Fibroblast of the conjunctiva (primary cell): ENCODE measurements at regions not wholly inside any gene's neighbourhood (a gene's known extent, or its start where the extent isn't known, plus 50 kb on each side); places are given as distances from the start of the nearest gene placed in this dataset.
A peak's percentile ranks its signal among the peaks of the same experiment; 100 is the strongest.

Experiments used
- DNase-seq: peaks from one replicate; pipeline ENCODE4 v3.0.0-alpha.2; 2010; ENCODE audit warnings: low read depth

DNA sequence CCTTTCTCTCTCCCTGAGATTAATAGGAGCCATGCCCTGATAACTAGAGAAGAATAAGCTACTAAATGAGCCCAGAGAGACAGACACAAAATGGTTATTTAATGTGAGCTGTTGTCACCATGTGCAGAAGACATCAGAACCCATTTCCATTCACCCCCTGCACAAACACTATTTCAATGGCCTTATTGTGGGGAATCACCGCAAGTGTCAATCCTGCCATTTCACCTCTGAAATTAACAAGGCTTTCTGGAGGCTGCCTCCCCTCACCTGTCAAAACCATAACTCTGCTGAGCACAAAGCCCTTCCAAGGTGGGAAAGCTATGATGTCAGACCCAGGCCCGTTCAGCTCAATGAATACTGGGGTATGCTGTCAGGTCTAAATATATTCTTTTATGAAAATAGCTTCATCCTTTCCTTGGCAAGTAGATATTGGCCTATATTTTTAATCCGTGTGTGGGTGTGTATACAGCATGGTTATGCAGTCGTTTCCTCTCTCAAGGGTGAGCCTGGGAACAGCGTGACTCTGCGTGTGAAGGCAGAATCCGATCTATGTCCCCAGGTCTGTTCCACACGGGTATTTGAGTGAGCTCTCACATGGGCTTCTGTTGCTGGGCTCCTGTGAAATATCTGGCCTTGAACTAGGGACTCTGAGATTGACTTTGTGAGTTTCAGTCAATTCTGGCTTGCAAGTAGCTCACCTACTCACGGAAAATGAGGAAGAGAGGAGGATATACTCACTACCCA lies 266.3 kb downstream of the FBXW7 start:
- DNase-seq, result no peak

DNA sequence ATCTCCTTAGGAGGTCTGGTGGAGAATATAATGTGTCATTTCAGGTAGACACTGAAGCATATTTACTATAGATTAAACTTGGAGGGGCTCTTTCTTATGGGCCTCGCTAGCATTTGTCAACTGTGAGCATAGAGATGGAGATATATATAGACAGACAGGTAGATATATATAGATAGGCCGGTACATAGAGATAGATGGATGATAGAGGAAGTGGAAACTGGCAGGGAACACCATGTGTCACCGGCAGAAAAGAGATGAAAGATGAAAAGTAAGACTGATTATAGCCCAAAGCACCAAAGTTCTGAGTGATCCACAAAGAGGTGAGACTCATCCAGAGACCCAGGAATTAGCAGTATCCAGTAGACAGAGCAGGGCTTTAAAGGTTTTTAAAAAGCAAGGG lies 268.1 kb downstream of the FBXW7 start:
- no peak for DNase-seq

- DNase-seq, result no peak
Observed at GRCh38 chr4:152266831-152267480, 268.9 kb downstream of the FBXW7 start.

GRCh38 chr4:152265149-152265621 lies 270.7 kb downstream of the FBXW7 start:
- no peak for DNase-seq

DNA sequence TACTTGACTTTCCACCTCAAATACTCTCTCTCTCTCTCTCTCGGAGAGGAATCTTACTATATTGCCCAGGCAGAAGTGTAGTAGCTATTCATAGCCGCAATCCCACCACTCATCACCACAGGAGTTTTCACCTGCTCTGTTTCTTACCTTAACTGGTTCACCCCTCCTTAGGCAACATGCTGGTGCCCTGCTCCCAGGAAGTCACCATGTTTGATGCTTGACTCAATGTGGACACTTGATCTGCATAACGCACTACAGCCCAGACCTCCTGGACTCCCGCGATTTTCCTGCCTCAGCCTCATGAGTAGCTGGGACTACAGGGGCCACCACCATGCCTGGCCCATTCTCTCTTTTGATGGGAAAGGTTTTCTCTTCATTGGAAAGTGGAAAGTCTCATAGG lies 271.8 kb downstream of the FBXW7 start:
- no peak for DNase-seq

DNA sequence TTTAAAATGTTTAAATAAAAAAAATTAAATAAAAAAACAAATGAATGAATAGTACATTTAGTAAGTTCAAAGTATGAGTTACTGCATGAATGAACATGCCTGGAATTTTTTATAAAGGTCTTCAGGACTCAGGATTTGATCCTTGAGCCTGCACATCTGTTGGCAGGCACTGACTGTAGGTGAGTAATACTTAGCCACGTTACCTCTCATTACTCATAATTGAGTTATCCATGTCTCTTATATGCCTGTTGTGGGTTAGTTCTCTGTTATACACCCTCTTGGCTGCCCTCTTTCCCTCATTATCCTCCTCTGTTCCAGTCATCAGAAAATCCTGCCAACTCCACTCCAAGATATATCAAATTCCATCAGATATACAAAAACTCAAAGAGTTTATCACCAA lies 276.0 kb downstream of the FBXW7 start:
- no peak for DNase-seq

DNA sequence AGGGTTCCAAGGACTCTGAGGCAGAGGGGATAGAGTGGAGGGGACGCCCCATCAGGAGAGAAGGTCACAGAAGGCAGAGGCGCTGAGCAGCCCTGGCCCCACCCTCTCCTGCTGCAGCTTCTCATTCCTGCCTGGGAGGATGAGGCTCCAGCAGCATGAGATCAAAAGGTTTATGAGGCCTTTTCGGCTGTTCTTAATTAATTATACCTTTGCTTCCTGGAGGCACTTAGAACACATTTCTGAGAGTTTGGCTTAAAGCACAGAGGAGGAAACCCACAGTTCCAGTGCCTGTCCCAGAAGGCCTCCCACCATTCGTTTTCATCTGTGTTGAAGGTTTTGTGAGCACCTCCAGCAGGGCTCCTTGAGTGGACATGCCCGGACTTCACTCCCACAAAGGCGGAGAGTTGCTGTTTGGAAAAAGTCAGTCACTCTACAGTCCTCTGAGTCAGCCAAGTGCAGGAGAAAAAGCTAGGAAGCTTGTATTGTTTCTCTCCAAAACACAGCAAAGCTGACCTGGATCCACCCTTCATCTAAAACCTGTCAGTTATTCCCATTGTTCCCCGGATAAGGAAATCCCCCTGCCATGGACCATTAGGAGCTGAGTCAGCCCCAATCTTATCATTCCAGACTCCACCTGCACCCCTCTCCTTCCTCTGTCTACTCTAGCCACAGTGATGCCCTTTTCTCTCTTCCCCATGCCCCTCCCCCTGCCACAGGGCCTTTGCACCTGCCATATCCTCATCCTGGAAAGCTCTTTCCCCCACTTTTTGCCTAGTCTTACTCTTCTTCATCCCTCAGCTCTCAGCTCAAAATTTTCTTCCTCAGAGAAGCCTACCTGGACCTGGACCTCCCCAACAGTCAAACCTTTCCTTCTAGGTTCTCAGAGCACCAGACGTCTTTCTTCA lies 276.8 kb downstream of the FBXW7 start:
- DNase-seq, result peak; percentile 12

DNA sequence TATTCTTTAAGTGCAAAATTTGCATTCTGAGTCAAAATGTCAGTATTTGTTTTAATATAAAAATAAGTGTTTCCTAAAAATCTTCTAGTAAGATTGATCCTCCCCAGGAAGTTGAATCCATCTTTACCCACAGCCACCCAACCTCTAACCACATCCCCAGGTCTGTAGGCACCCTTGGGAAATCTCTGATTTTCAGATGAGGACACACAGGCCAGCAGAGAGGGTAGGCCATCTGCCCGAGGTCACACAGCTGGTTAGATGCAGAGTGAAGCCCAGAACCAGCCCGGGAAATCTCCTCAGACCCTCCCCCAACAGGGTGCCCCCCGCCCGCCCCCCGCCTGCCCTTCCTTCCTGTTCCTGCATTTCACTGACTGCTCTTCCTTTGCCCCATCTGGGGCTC lies 277.5 kb downstream of the FBXW7 start:
- DNase-seq, result no peak

DNA sequence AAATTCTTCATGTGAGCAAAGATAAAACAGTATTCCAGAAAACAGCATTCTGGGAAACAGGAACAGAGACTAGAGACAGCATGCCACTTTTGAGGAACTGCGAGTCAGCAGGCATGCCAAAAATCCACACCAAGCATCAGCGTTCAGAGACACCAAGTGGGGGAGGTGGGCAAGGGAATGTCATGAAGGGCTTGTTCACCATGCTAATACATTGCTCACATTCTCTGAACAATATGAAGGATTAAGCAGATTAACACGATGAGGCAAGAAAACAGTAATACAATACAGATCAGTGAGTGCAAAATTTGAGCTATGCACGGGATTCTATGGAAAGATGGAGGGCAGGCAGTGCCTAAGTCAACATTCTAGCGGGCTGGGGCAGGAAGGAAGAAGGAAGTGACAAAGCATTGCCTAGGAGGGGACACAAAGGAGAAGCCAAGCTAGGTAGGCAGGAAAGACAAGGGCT lies 278.3 kb downstream of the FBXW7 start:
- no peak for DNase-seq

- no peak for DNase-seq
Observed at GRCh38 chr4:152256996-152257395, 278.9 kb downstream of the FBXW7 start.

DNA sequence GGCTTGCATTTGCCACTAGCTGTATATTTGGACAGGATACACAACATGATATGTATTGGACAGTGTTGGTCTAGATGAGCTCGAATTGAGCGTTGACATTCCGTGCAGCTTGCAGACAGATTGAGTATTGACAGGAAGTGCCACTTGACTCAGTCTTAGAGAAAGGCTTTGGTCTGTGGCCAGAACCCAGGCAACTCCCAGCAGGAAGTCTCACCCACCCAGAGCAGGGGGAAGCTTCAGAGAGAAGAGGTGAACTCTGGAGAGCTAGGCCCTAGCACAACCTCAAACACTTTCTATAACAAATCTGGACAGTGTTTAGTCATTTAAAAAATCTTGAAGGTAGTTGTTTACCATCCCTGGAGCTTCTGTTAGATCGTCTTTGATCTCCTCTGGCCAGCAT lies 280.5 kb downstream of the FBXW7 start:
- no peak for DNase-seq

DNA sequence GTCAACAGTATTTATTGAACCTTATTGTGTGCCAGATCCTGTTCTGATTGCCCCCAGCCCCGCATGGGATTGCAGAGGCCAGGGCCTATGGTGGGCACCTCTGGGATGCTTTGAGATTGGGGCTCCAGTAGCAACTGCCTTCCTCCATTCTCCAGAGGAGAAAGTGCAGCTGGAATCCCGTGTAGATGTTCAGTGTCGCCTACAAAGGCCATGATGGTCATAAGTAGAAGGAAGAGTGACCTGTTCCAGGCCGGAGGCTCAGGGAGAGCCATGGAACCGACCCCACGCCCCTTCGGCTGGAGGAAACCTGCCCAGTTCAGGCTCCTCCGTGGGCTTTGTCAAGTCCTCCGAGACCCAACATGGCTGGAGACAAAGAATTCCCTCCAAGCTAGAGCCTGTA lies 287.5 kb downstream of the FBXW7 start:
- no peak for DNase-seq

DNA sequence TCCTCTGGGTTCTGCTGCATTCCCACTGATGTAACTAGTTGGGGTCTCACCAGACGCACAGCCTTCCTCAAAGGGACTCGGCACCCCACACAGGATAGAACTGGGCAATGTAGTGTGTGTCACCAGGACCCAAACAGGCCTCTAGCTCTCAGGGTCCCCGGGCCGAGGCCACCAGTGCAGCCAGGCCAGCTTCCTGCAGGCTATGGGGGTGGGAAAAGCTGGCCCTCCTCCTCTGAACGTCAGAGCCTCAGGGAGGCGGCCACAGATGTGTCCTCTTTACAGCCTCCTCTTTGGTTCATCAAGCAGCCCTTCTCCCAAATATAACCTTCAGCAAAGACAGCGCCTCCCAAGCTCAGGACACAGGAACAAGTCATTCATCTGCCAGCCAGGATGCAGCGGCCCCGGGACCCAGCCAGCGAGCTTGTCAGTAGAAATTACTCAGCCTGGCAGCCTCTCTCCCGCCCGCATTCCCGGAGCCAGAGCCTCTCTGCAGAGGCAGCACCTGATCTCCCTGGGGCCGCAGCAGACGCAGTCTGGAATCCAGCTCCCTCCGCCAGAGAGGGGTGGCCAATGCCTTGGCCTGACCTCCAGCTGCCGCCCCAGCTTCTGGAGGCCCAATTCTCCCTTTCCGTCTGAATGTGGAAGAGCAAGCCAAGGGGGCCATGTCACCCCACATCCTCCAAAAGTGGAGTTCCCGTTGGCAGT lies 288.5 kb downstream of the FBXW7 start:
- no peak for DNase-seq

DNA sequence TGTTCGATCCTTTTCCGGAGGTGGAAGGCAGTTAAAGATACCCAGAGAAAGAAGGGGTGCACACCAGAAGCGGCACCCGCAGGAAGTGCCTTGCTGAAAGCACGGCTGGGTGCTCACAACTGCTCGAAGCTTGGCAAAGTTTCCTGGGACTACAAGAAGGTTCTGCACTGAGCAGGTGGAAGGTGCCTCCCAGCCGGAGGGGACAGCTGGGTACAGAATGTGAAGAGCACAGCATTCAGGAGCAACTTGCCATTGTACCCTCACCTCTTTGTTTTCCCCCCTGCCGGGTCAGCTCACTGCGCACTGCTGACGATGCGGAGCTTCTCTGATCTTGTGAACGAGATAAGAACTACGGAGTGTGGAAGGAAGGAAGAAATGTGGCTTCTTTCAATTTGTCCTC lies 289.2 kb downstream of the FBXW7 start:
- DNase-seq, result no peak

- no peak for DNase-seq
Observed at GRCh38 chr4:152245680-152246079, 290.2 kb downstream of the FBXW7 start.

DNA sequence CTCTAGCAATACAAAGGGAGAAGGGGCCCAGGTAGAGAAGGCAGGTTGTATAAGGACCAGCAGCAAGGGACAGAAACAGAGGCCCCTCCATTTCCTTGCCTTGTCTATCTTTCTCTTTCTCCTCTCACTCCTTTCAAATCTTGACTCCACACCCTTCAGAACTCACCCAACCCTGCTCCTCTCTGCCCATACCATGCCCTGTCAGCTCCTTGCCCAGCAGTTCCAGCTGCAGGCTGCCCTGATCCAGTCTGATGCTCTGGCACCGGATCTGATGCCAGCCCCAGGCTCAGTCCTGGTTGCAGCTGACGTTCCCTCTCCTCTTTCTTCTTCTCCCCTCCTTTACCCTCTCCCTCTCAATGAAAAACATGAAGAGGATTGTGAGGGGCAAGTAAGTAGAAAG lies 291.2 kb downstream of the FBXW7 start:
- no peak for DNase-seq

GRCh38 chr4:152243896-152244595 lies 291.8 kb downstream of the FBXW7 start:
- DNase-seq, result no peak

DNA sequence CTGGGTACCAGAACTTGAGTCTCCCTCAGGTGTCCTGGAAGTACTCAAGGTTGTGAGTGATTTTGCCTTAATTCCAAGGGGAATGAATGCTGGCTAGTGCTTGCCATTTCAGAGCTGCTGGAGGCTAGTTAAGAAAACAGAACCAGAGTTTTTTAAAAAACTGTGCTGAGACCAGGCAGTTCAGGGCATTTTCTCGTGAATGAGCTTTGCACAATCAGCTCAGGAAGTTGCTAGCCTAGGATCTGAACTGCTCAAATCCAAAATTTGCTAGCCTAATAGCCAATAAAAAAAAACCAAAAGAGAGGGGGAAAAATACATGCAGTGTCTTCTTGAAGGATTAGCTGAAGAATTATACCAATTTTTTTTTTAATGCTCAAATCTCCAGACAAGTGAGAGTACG lies 292.7 kb downstream of the FBXW7 start:
- DNase-seq, result no peak

- DNase-seq, result no peak
Observed at GRCh38 chr4:152240232-152240631, 295.7 kb downstream of the FBXW7 start.

DNA sequence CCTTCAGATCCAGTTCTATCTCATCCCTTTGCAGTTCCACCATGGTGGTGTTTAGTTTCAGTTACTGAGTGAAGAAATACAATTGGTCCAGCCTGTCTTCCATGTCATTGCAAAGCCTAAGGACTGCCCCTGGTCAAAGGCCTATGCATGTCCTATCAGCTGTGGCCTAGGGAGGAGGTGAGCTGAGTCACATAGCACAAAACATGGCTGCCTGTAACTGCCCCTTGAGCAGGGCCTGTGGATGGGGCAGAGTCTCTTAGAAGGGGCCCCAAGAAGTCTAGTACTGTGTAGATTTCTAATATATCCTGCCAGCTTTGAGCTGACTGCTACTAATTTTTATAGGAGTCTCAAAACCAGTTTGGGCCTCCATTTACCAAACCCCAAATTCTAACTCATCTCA lies 296.7 kb downstream of the FBXW7 start:
- no peak for DNase-seq

DNA sequence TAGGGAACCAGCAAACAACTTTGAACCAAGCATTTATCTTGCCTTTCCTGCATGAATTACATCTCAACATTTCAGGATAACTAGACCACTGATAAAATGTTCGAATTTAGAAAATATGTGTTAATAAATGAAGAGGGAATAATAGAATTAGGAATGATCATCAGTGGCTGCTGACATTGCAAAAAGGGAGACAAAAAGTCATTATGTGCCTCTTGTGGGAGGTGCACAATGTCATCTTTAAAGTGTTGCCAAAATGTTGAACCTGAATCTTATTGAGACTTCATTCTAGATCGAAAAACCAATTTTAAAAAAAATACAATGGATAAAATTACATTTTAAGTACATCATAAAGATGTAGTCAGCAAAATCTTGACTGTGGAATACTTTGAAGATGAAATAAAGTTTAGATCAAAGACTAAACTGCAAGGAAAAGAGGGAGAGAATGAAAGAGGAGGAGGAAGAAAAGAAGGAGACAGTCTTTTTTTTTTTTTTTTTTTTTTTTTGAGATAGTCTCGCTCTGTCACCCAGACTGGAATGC lies 299.3 kb downstream of the FBXW7 start:
- no peak for DNase-seq
